Stomach (tissue), 4 donors: ENCODE measurements at regions not wholly inside any gene's neighbourhood (a gene's known extent, or its start where the extent isn't known, plus 50 kb on each side); places are given as distances from the start of the nearest gene placed in this dataset.

Source experiments
- CTCF ChIP-seq, 7 experiments: fragments of 450-650 bp in 4 of 7; fragments of 200-600 bp in 3 of 7; sonication (generic) in 3 of 7; IDR thresholded peaks; one replicate each; pipeline ENCODE4 v1.5.1; 2016 to 2019; ENCODE audit warnings: antibody characterized with exemption in 7 of 7, control low read depth in 2 of 7, mild to moderate bottlenecking in 1 of 7
- EP300 ChIP-seq: sonication (generic); formaldehyde crosslinking; IDR thresholded peaks from one replicate; pipeline ENCODE4 v1.6.1; 2017; ENCODE audit warnings: antibody characterized with exemption
- POLR2A ChIP-seq, 4 donors: fragments of 450-650 bp; IDR thresholded peaks; one replicate each; pipeline ENCODE4 v1.6.1; 2016; ENCODE audit warnings: antibody characterized with exemption in 4 of 4, control low read depth in 2 of 4, mild to moderate bottlenecking in 1 of 4, moderate library complexity in 1 of 4

- TF ChIP-seq POLR2A (IDR thresholded peaks at IDR 0.05) = no peak
- no peak for TF ChIP-seq EP300
- TF ChIP-seq CTCF (IDR thresholded peaks at IDR 0.05) = no peak
These were observed 122.1 kb upstream of the COL5A1 start for GRCh38 chr9:134519375-134520070.
